CD14-positive monocyte (primary cell): ENCODE measurements at regions not wholly inside any gene's neighbourhood (a gene's known extent, or its start where the extent isn't known, plus 50 kb on each side); places are given as distances from the start of the nearest gene placed in this dataset.

Experiments used
- DNase-seq, 3 donors: peaks; one replicate each; pipeline ENCODE4 v3.0.0-alpha.2; 2011 to 2022
- H2AFZ ChIP-seq: 2 replicates; pipeline ENCODE4 v1.6.0; 2012; ENCODE audit warnings: mild to moderate bottlenecking, low read depth, low read length, inconsistent platforms; ENCODE audit not compliant: insufficient read depth, poor library complexity, severe bottlenecking
- H3K27ac ChIP-seq, 2 donors: 1 replicate in 1 of 2; 2 replicates in 1 of 2; pipeline ENCODE4 v1.5.1; 2012 to 2013; ENCODE audit warnings: low read length in 2 of 2, control low read depth in 1 of 2, inconsistent platforms in 1 of 2, low read depth in 1 of 2, mild to moderate bottlenecking in 1 of 2
- H3K27me3 ChIP-seq, 2 donors: one replicate each; pipeline versions ENCODE4 v1.6.0 to v1.6.1; 2011 to 2013; ENCODE audit warnings: low read length in 2 of 2; ENCODE audit not compliant: control insufficient read depth in 2 of 2, insufficient read depth in 2 of 2
- H3K36me3 ChIP-seq, 2 donors: replicated peaks in 1 of 2; 1 replicate in 1 of 2; 2 replicates in 1 of 2; pipeline versions ENCODE4 v1.5.1 to v1.6.1; 2012 to 2013; ENCODE audit warnings: low read length in 2 of 2, control low read depth in 1 of 2, inconsistent platforms in 1 of 2, mild to moderate bottlenecking in 1 of 2; ENCODE audit not compliant: insufficient read depth in 2 of 2, control insufficient read depth in 1 of 2
- H3K4me1 ChIP-seq, 2 donors: 1 replicate in 1 of 2; 2 replicates in 1 of 2; pipeline versions ENCODE4 v1.5.1 to v1.6.1; 2012 to 2013; ENCODE audit warnings: low read length in 2 of 2, control low read depth in 1 of 2, inconsistent platforms in 1 of 2, mild to moderate bottlenecking in 1 of 2, moderate library complexity in 1 of 2; ENCODE audit not compliant: insufficient read depth in 2 of 2, control insufficient read depth in 1 of 2
- H3K4me2 ChIP-seq: replicated peaks from 2 replicates; pipeline ENCODE3; 2012; ENCODE audit warnings: low read length, moderate library complexity, mild to moderate bottlenecking; ENCODE audit not compliant: poor library complexity, severe bottlenecking; ENCODE audit errors: extremely low read depth
- H3K4me3 ChIP-seq, 3 experiments: fragments of 200-600 bp in 1 of 3; sonication (generic) in 1 of 3; replicated peaks in 1 of 3; 1 replicate in 2 of 3; 2 replicates in 1 of 3; pipeline ENCODE4 v1.5.1; 2011 to 2013; ENCODE audit warnings: low read length in 3 of 3, mild to moderate bottlenecking in 3 of 3, control low read depth in 2 of 3, low read depth in 2 of 3, inconsistent platforms in 1 of 3, moderate library complexity in 1 of 3
- H3K79me2 ChIP-seq: 2 replicates; pipeline ENCODE4 v1.6.0; 2012; ENCODE audit warnings: mild to moderate bottlenecking, control low read depth, inconsistent platforms, low read length, moderate library complexity; ENCODE audit not compliant: insufficient read depth
- H3K9ac ChIP-seq: 2 replicates; pipeline ENCODE4 v1.6.0; 2017; ENCODE audit warnings: low read length, mild to moderate bottlenecking; ENCODE audit not compliant: insufficient read depth, poor library complexity, severe bottlenecking
- H3K9me3 ChIP-seq, 2 donors: replicated peaks in 1 of 2; 1 replicate in 1 of 2; 2 replicates in 1 of 2; pipeline versions ENCODE4 v1.5.1 to v1.6.1; 2012 to 2013; ENCODE audit warnings: low read length in 2 of 2, control low read depth in 1 of 2; ENCODE audit not compliant: control insufficient read depth in 1 of 2, insufficient read depth in 1 of 2
- H4K20me1 ChIP-seq: 2 replicates; pipeline ENCODE4 v1.6.0; 2012; ENCODE audit warnings: mild to moderate bottlenecking, low read length, control low read depth, moderate library complexity; ENCODE audit not compliant: insufficient read depth
- H3K27ac Mint-ChIP-seq, 7 donors: one replicate each; pipeline ENCODE4 v1.8.0; 2020; ENCODE audit warnings: mild to moderate bottlenecking in 7 of 7, mixed read lengths in 7 of 7, moderate library complexity in 6 of 7, inconsistent platforms in 2 of 7
- H3K27me3 Mint-ChIP-seq, 3 donors: one replicate each; pipeline ENCODE4 v1.8.0; 2021 to 2022; ENCODE audit warnings: low read depth in 3 of 3, mild to moderate bottlenecking in 3 of 3, mixed read lengths in 3 of 3, moderate library complexity in 3 of 3, inconsistent platforms in 1 of 3
- H3K36me3 Mint-ChIP-seq, 2 donors: one replicate each; pipeline ENCODE4 v1.8.0; 2020; ENCODE audit warnings: mixed read lengths in 2 of 2, inconsistent platforms in 1 of 2, mild to moderate bottlenecking in 1 of 2
- H3K4me1 Mint-ChIP-seq: one replicate; pipeline ENCODE4 v1.8.0; 2020; ENCODE audit warnings: mild to moderate bottlenecking, mixed read lengths
- H3K4me3 Mint-ChIP-seq, 2 donors: one replicate each; pipeline ENCODE4 v1.8.0; 2020; ENCODE audit warnings: mild to moderate bottlenecking in 2 of 2, mixed read lengths in 2 of 2, moderate library complexity in 1 of 2
- H3K9me3 Mint-ChIP-seq, 7 donors: one replicate each; pipeline ENCODE4 v1.8.0; 2020 to 2022; ENCODE audit warnings: mixed read lengths in 7 of 7, mild to moderate bottlenecking in 6 of 7, moderate library complexity in 6 of 7, inconsistent platforms in 2 of 7
- WGBS: methylation state at CpG from one replicate; pipeline ENCODE4 v1.1.5; 2013; ENCODE audit warnings: missing lambda C conversion rate; ENCODE audit not compliant: insufficient coverage; 5-methylcytosine and 5-hydroxymethylcytosine counted together
- intact Hi-C, 2 donors: fragments of 100-400 bp; cut with micrococcal nuclease; formaldehyde crosslinking; loops; one replicate each; pipeline versions ENCODE4 v1.15.0 to v1.15.1; 2023
- TF ChIP-seq, protein P1 (sequence below): fragments of 200-600 bp; IDR thresholded peaks from one replicate; pipeline ENCODE4 v1.8.0; 2022; ENCODE audit warnings: antibody characterized with exemption, mild to moderate bottlenecking

DNA sequence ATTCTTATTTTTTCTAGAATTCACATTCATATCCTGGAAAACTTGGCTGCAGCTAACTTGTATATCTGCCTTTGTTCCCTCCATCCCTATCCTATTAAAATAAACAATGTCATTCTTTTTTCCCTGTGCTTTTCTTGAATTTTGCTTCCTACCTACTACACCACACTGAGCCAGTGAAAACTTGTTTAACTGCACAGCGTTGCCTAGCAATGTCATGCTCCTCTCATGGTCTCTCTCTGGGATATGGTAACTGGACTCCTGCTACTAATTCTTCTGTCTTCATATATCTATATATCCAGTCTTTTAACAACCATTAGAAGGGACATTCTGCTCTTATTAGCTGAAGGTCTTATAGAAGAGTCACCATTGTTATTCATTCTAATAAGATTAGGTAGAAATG lies 434.4 kb downstream of the METTL15 start:
- Histone ChIP-seq H3K27me3 (no peaks in the 10 kb centered on the region), H3K4me2 (no peak overlapping the region), H3K4me3 (no peak overlapping the region), H4K20me1 (no peaks in the 10 kb centered on the region), H3K9me3 (peaks cover 0 to 2% of the 10 kb centered on the region in 2 donors), H3K36me3 (no peaks in the 10 kb centered on the region), H3K4me1 (no peaks in the 10 kb centered on the region), H3K27ac (no peak overlapping the region), H2AFZ (no peak overlapping the region), H3K9ac (no peak overlapping the region), H3K79me2 (no peaks in the 10 kb centered on the region)
- TF ChIP-seq, protein P1, sequence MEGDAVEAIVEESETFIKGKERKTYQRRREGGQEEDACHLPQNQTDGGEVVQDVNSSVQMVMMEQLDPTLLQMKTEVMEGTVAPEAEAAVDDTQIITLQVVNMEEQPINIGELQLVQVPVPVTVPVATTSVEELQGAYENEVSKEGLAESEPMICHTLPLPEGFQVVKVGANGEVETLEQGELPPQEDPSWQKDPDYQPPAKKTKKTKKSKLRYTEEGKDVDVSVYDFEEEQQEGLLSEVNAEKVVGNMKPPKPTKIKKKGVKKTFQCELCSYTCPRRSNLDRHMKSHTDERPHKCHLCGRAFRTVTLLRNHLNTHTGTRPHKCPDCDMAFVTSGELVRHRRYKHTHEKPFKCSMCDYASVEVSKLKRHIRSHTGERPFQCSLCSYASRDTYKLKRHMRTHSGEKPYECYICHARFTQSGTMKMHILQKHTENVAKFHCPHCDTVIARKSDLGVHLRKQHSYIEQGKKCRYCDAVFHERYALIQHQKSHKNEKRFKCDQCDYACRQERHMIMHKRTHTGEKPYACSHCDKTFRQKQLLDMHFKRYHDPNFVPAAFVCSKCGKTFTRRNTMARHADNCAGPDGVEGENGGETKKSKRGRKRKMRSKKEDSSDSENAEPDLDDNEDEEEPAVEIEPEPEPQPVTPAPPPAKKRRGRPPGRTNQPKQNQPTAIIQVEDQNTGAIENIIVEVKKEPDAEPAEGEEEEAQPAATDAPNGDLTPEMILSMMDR = no peak
- 100% methylated on average over 1 of the region's 1 CpG for WGBS
- no peak overlapping the region for H3K27ac Mint-ChIP-seq
- DNase-seq = no peak
- H3K4me1 Mint-ChIP-seq = no peaks in the 10 kb centered on the region
- H3K36me3 Mint-ChIP-seq = no peaks in the 10 kb centered on the region
- peaks cover 0 to 3% (median 1%) of the 10 kb centered on the region in 7 donors for H3K9me3 Mint-ChIP-seq
- H3K4me3 Mint-ChIP-seq = no peak overlapping the region
- no peaks in the 10 kb centered on the region for H3K27me3 Mint-ChIP-seq
- intact Hi-C loops = no loop called here

DNA sequence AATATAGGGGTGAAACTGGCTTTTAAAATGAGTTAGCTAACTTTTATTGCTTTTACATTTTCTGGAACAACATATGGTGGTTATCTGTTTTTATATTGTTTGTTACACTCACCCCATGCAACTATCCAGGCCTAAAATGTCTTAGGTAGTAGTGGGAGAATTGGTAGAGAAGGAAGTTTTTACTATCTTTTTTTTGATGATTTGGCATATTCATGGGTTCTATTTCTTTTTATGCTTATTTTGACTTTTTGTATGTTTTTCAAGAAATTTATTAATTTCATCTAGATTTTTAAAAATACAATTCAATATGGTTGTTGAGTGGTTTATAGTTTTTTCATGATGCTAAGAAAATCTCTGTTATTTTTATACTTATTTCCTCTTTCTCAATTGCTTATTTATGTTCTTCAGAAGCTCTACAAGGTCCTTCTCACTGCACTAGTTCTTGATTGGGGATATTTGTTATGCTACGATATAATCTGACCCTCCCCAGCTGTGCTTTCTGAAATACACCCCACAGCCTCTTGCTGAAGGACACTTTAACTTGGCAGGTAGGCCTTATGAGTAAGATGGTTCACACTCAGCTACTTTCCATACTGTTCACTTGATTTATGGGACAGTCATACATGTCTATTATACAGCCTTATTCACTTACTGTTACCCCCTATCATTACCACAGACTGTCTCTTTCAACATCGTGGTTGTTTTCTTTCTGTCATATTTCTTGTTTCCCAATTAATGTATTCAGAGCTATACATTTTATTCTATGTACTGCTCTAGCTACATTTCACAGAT lies 431.2 kb downstream of the METTL15 start:
- no peak overlapping the region for H3K4me2 ChIP-seq
- no peaks in the 10 kb centered on the region for H3K27me3 ChIP-seq
- Mint-ChIP-seq H3K27me3 (no peaks in the 10 kb centered on the region), H3K4me3 (no peak overlapping the region), H3K36me3 (no peaks in the 10 kb centered on the region), H3K4me1 (no peaks in the 10 kb centered on the region), H3K9me3 (peaks cover 0 to 3% (median 0%) of the 10 kb centered on the region in 7 donors), H3K27ac (no peak overlapping the region)
- DNase-seq = no peak
- H3K4me3 ChIP-seq = no peak overlapping the region
- H3K36me3 ChIP-seq = no peaks in the 10 kb centered on the region
- H3K9ac ChIP-seq = no peak overlapping the region
- H3K9me3 ChIP-seq = no peaks in the 10 kb centered on the region
- no CpG with 5 or more reads among the region's 2 CpGs for WGBS
- H3K4me1 ChIP-seq = no peaks in the 10 kb centered on the region
- TF ChIP-seq, protein P1 = no peak
- H4K20me1 ChIP-seq = no peaks in the 10 kb centered on the region
- H3K27ac ChIP-seq = no peak overlapping the region
- H2AFZ ChIP-seq = no peak overlapping the region
- intact Hi-C loops = no loop called here
- no peaks in the 10 kb centered on the region for H3K79me2 ChIP-seq
